ENCODE measurements at regions not wholly inside any gene's neighbourhood (a gene's known extent, or its start where the extent isn't known, plus 50 kb on each side); places are given as distances from the start of the nearest gene placed in this dataset.
A peak's percentile ranks its signal among the peaks of the same experiment; 100 is the strongest.
"Not testable (repeated sequence)": the region's sequence is repeated elsewhere in the genome, so short reads cannot be mapped to it uniquely, and the experiment has no call there.

DNA sequence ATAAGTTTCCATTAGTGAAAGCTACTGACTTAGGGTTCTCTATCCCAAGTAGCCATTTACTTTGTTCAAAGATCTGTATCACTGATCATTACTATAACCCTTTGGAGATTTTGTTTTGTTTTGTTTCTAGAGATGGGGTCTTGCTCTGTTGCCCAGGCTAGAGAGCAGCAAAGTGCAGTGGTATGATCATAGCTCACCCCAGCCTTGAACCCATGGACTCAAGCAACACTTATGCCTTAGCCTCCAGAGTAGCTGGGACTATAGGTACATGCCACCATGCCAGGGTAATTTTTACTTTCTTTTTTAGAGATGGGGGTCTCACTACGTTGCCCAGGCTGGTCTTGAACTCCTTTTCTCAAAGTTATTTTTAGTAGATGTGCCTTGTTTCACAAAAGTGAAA lies 154.7 kb downstream of the KCNJ2 start:
- DNase-seq = no peak

DNA sequence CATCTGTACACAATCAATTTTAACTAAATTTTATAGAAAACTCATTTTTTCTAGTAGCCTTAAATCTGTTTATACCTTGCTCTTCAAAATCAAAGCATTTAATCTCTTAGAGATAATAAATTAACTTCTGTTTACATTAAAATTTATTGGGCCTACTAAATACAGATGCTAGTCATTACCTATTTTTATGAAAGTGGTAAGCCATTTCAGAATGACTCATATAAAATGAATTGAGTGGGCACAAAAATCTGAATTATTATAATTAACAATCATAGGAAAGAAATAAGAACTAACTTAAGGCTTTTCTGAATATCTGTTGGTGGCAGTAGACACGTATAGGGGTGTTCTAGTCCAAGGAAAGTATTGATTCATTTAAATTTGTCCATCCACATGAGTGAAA lies 157.9 kb downstream of the KCNJ2 start:
- DNase-seq = no peak

DNA sequence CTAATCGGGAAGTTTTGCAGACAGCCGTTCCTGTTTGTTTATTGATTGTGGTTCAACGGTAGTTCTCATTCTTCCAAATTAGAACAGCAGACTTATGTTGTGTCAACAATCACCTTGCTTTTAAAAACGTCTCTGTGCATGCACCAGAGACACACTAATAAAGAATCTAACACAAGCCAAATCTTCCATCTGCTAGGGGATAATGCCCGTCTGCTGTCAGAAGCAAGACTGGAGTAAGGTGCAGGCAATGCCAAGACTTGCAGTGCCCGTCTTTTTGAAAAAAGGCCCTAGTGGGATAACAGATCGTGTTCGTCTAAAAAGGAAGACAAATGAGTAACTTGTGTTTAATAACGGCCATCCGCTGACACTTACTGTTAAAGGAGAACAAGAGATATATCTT lies 158.4 kb downstream of the KCNJ2 start:
- DNase-seq = no peak

DNA sequence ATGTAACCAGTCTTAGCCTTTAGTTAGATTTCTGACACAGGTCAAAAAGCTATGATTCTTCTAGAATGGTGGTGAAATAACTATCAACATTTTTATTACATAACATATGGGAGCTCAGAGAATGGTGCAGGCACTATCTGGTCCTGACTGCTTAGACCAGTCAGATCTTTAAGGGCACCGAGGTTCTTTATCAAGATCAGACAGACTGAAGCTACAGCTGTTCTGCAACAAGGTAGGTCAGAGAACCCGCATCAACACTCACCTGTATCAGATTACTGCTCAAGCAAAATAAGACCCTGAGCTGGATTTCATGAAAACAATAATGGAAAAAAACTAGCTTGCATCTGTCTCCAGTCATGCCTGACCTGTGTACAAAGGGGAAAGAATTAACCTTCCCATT lies 160.4 kb downstream of the KCNJ2 start:
- DNase-seq = no peak

DNA sequence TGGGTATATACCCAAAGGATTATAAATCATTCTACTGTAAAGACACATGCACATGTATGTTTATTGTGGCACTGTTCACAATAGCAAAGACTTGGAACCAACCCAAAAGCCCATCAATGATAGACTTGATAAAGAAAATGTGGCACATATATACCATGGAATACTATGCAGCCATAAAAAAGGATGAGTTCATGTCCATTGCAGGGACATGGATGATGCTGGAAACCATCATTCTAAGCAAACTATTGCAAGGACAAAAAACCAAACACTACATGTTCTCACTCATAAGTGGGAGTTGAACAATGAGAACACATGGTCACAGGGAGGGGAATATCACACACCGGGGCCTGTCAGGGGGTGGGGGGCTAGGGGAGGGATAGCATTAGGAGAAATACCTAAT lies 161.7 kb downstream of the KCNJ2 start:
- not testable (repeated sequence) for DNase-seq

DNA sequence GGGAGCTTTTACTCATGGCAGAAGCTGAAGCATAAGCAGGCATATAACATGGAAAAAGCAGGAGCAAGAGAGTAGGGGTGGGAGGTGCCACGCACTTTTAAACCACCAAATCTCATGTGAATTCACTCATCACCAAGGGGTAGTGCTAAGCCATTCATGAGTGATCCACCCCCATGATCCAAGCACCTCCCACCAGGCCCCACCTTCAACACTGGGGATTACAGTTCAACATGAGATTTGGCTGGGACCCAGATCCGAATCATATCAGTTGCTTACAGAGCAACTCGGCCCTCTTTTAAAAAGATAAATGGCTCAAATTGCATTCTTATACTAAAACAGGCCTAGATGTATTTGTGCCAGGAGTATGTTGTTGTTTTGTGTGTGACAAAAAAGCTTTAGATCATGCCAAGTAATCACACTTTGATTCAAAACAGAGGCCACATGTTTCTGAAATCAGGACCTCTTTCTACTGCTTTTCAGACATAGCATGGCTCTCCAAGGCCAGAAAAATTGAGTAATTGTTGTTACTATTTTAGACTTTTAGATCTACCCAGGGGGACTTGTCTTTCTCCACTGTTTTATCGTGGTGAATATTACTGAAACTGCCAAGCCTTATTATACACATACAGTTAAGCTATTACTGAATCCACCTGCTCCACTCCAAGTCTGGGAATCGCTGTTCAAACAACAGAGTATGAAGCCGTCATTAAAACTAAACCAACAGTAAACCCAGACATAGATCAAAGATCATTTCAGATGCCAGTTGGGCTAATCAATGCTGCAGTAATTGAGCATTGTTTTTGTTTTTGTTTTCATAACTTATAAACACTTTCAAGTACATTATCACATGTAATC lies 163.3 kb downstream of the KCNJ2 start:
- DNase-seq = no peak

DNA sequence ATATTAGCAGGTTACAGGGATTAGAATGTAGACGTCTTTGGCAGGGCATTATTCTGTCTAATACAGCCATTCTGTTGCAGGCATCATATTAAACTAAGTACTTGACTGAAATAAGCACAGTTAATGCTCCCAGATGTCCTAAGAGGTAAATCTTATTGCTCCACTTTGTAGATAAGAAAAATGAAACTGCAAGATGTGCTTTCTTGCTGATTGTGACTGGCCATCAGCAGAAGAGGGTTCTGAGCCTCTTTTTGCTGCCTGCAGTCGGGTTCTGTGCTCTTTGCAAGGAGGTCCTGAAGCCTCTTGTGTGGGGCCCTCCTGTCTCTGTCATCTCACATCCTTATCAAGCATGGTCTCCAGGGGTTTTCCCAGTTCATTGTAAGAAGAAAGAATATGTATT lies 167.1 kb downstream of the KCNJ2 start:
- DNase-seq = no peak

DNA sequence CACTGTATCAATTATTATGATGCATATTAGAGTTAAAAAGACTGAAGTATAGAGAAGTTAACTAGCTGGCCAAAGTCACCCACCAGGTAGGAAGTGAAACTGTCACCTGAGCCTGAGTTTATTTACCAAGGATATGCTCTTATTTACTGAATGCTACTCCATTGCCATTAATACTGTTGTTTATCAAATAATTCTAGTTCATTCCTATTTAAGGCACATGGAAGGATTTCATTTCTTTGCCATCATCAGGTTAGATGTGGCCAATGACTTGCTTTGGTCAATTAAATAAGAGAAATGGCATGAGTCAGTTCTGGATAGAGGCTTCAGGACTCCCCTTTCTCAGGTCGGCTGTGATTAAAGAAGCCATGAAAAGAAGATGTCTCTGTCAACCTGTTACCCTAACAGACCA lies 169.6 kb downstream of the KCNJ2 start:
- DNase-seq = no peak

DNA sequence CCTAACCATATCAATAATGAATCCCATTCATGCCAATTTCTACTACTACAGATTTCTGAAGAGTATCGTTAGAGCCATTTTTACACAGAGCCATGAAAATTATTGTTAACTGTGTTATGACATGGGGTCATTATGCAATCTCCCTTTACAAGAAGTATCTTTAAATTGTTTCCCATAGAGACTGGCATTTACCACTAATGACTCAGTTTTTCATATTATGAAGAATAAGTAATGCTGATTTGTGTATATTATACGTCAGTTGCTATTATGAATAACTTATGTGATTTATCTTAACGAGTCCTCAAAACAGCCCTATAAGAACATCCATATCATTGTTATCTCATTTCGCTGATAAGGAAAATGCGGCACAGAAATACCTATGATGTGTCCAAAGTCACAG lies 173.8 kb downstream of the KCNJ2 start:
- DNase-seq = no peak

DNA sequence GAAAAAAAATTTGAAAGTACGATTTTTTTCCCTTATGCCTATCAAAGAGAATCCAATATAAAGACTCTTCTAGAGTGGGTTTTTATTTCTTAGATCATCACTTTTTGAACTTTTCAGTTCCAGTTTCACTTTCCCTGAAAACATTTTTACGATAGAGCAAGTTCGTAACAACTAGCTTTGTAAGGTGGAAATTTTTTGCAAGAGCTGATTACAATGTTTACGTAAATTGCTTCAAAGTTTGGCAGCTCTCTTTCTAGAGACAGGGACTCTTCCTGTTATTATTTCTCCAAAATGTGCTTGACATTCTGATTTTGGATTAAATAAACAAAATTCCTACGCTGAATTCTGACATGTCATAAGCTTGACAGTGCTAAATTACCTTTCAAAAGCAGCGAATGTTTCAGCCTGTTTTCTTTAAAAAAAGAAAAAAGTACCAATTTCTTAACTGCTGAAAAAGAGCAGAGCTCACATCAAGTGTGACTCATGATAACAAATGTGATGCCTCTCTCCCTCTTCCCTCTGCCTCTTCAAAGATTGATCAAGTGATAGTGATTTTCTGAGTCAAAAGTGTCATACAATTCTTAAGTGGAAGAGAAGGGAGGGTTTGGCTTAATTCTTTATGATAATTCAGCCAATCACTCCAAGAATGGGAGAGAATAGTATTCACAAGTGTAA lies 175.2 kb downstream of the KCNJ2 start:
- no peak for DNase-seq

DNA sequence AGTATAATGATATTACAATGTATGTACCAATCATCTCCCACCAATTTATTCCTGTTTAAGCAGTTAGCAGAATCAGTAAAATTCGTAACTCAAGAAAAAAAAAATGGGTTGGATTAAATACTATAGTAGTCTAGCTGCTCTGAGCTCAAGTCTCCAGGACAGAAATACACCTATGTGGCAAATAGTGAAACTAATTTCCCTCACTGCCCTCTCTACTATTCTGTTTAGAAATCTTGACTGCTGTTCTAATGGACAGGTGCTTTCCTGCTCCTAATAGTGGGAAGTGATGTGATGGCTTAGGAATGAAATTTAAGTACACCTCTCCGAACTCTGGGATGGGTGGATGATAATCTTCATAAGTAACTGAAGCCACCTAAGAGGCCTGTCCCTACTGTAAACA lies 175.7 kb downstream of the KCNJ2 start:
- DNase-seq = no peak

DNA sequence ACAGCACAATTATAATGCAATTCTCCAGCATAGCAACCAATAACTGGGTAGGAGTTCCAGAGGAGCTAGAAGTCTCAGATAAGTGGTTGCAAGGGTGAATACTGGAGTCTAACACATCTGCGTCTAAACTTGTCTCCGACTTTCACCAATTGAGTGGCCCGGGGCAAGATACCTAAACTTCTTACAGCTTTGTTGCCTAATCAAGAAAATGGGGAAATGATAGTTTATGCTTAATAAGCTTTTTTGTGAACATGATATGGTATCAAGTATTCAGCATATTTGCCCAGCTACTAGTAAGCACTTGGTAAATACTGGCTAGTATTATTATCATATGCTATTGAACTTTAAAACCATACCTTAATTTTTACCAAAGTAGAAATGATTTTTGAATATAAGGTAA lies 183.5 kb downstream of the KCNJ2 start:
- no peak for DNase-seq

DNA sequence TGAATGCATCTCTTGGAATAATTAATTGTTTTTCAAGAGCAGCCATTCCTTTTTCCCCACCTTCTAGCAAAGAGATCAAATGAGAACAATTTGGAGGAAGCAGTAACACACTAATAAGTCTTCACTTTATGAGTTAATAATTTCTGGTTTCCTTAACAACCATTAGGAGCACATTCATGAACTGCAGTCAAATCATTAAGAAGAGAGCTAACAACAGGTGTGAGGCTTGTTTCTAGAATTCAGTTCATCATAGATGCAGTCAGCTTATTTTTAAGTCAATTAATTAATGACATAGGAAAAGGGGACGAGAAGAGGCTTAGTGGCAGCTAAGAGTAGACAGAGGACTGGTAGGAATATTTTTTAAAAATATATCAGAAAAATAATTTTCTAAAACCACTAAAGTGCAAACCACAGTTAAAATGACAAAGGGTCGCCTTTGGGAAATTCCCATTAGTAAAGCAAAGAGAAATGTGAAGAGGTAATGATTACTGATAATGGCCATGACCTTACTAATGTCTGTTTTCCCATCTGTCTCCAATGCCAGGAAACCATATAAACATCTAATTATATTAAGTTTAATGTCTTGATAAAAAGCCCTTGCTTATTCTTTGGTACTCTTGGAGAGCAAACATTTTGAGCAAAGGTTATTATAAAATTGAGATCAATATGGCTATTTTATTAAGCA lies 184.2 kb downstream of the KCNJ2 start:
- no peak for DNase-seq

DNA sequence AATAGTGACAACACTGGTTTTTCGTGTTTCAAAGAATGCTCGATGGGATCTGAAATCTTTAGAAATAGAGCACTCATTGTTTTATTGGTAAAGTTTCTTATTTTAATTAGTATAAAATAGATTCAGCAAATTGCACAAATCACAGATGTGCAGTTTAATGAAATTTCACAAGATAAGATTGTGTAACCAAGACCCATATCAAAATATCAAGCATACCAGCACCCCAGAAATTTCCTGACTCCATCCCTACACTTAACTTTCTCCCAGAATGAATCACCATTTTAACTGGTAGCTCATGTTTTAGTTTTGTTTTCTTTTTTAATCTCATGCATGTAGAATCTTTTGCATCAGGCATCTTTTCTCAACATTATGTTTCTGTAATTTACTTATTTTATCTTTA lies 185.9 kb downstream of the KCNJ2 start:
- peak; percentile 5 for DNase-seq

DNA sequence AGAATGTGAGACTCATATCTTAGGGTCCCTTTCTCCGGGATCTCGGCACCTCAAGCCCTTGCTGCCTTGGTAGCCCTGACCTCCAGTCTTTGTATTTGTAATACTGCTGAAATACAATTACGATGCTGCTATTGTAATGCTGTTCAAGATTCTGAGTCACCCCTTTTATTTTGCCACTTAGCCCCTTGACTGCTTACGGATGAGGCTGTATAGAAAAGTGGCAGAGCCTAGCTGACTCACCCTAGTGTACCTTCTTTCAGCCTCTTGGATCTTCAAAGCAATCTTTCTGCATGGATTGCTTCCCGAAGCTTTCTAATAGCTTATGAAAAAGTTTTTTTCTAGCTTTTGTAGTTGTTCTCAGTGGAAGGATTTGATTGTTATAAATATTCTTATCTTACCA lies 187.9 kb downstream of the KCNJ2 start:
- DNase-seq = no peak

DNA sequence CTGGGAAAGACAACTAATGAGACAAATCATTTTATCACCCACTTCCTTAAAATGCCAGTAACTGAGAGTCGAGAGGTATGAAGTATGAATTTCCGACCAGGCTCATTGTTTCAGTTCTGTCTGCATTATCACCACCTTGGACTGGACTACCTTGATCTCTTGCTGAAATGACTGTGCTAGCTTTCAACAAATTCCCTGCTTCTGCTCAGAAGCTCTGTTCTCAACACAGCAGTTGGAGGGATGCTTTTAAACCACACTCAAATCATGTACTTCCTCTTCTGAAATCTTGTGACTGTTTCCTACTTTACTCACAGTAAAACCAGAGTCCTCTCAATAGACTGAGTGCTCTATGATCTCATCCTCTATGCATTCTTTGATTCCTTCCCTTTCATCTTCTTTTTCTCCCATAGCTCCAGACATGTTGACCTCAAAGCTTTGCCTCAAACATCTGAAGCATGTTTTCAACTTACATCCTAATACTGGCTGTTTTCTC lies 195.8 kb downstream of the KCNJ2 start:
- DNase-seq = peak; percentile 88

DNA sequence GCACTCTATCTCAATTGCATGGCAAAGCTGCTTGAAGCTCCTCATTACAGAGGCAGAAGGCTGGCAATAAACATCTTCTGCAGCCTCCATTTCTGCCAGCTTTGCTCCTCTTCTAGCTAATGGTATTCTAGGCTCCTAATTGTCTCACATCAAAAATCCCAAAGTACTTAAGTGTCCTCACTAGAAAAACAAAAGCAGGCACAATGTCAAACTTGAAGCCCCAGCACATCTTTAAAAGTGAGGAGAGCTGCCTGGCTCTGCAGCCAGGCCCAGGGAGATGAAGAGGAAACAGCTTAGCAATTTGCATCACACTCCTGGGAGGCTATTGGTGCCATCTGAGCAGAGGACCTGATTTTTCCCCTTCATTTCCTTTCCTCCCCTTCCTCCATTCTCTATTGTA lies 197.1 kb downstream of the KCNJ2 start:
- DNase-seq = no peak

DNA sequence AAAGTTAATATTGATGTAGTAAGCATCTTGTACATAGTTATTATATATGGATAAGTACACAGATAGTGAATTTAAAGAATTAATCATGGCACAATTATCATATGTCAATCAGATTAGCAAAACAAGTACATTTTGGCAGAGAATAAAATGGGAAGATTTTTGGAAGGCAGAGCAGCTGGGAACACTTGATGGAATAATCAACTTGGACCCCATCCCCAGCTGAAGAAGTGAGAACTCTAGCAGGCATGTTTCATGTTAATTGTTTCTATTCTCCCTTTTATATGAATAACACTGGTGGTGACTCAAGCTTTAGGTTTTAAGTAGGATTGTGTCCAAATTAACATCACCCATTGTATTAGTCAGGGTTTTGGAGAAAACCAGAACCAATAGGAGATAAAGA lies 198.7 kb downstream of the KCNJ2 start:
- DNase-seq = peak; percentile 6

DNA sequence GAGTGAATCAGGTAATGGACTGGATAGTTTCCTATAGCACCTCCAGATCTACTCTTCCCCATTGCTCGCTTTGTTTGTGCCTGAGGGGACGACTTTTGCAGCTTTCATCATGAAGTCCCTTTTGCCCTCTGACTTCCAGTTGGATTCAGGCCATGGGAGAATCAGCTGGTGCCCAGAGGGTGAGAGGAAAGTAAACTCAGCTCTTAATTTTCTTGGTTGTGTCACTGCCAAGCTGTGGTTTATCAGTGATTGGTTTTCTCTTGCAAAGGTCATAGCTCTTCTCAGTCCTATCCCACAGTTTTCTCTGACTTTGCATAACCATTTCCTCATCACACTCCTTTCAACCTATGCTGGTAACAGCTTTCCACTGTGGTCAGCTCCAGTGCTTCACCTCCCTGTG lies 200.1 kb downstream of the KCNJ2 start:
- DNase-seq = no peak

DNA sequence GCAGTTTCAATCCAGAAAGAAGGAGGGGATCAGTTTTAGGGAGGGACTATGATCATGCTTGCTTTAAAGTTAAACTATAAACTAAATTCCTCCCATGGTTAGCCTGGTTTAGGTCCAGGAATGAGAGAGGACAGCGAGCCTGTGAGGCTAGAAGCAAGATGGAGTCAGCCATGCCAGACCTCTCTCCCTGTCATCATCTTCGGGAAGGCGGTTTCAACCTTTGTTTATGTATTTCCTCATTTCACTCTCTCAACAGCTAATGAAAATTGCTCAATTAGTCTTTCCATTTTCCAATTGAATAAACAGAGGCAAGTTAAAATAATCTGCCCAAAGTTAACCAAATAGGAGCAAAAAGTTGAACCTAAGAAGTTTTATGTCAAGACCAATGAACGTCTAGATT lies 201.5 kb downstream of the KCNJ2 start:
- no peak for DNase-seq

DNA sequence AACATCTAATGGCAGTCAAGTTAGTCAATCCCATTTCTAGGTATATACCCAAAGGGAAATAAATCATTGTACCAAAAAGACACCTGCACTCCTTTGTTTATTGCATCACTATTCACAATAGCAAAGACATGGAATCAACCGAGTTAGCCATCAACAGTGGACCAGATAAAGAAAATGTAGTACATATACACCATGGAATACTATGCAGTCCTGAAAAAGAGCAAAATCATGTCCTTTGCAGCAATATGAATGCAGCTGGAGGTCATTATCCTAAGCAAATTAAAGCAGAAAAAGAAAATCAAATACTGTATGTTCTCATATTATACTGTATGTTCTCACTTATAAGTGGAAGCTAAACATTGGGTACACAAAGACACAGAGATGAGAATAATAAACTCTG lies 204.0 kb downstream of the KCNJ2 start:
- DNase-seq = no peak

DNA sequence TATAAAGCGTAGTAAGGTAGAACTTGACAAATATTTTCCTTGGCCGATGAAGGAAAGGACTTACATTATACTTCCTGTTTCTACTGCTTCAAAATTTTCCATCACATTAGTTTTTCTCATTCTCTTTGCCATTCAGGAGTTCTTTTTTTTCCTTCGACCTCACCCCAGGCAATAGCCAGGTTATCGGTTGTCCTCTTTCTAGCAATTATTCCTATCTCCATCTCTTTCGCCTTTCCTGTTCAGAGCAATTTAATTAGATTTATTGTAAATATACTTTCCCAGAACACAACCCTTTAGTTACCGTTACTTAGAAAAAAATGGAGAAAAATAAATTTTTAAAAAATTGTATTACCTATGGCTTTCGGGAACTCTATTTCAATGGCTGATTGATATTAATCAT lies 205.2 kb downstream of the KCNJ2 start:
- DNase-seq = no peak

DNA sequence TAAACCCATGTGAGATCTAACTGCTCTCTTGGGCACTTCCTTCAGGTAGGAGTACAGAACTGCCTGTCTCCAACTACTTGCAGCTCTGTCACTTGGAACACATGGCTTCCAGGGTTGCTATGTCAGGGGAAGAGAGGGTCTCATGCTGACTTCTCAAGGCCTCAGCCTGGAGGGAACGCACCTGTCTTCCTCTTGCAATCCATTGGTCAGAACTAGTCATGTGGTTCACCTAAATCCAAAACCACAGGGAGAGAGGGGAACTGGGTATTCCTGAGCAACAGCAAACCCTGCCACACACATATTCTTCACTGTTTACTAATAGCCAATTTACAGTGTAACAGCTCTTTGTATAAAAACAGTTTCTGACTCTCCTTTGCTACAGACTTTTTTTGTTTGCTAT lies 206.1 kb downstream of the KCNJ2 start:
- no peak for DNase-seq
